HG03045 (cell line): ENCODE measurements at regions not wholly inside any gene's neighbourhood (a gene's known extent, or its start where the extent isn't known, plus 50 kb on each side); places are given as distances from the start of the nearest gene placed in this dataset.

ENCODE experiments used
- ATAC-seq: cut with Tn5 transposase; IDR thresholded peaks from one replicate; pipeline ENCODE4 v1.9.1; 2021; ENCODE audit warnings: mild to moderate bottlenecking, moderate library complexity; ENCODE audit not compliant: unreplicated experiment

GRCh38 chr6:43940071-43940392, 170.0 kb downstream of the VEGFA start:
- ATAC-seq = no peak

GRCh38 chr6:43939281-43940070, 169.5 kb downstream of the VEGFA start:
- no peak for ATAC-seq

- no peak for ATAC-seq
Observed at GRCh38 chr6:43938178-43939105, 168.4 kb downstream of the VEGFA start.

GRCh38 chr6:43937236-43938177, 167.5 kb downstream of the VEGFA start:
- no peak for ATAC-seq

GRCh38 chr6:43936476-43936875, 166.5 kb downstream of the VEGFA start:
- no peak for ATAC-seq

GRCh38 chr6:43935921-43936439, 166.0 kb downstream of the VEGFA start:
- no peak for ATAC-seq

- ATAC-seq = no peak
Observed at GRCh38 chr6:43934803-43935602, 165.0 kb downstream of the VEGFA start.

GRCh38 chr6:43934183-43934802, 164.3 kb downstream of the VEGFA start:
- ATAC-seq = no peak

- no peak for ATAC-seq
Observed at GRCh38 chr6:43933148-43933885, 163.3 kb downstream of the VEGFA start.

- ATAC-seq = no peak
Observed at GRCh38 chr6:43932259-43933147, 162.5 kb downstream of the VEGFA start.

GRCh38 chr6:43931201-43931600, 161.2 kb downstream of the VEGFA start:
- no peak for ATAC-seq

- no peak for ATAC-seq
Observed at GRCh38 chr6:43930440-43931154, 160.6 kb downstream of the VEGFA start.

GRCh38 chr6:43929511-43929910, 159.5 kb downstream of the VEGFA start:
- ATAC-seq = no peak

- ATAC-seq = no peak
Observed at GRCh38 chr6:43927532-43928210, 157.7 kb downstream of the VEGFA start.

GRCh38 chr6:43926634-43927531, 156.9 kb downstream of the VEGFA start:
- no peak for ATAC-seq
